IMR-90 (cell line): ENCODE measurements at regions not wholly inside any gene's neighbourhood (a gene's known extent, or its start where the extent isn't known, plus 50 kb on each side); places are given as distances from the start of the nearest gene placed in this dataset.

Experiments used
- ATAC-seq: fragments of 200-7000 bp; cut with Tn5 transposase; 2 replicates; pipeline ENCODE4 v1.9.1; 2020; ENCODE audit warnings: low read depth, mild to moderate bottlenecking, moderate library complexity
- BruUV-seq: library from RNA; stranded (reverse); fragments of 400-500 nt; replicated peaks from 2 replicates; lab custom pipeline; 2021; lab: Mats Ljungman, UMichigan
- CTCF ChIA-PET: fragments of 300-600 bp; formaldehyde crosslinking; extraction: SDS; loops from one replicate; lab custom pipeline; 2021; ENCODE audit warnings: antibody characterized with exemption; lab: Yijun Ruan, JAX
- POLR2A ChIA-PET: fragments of 300-600 bp; sonication (Branson Sonifier 250); formaldehyde crosslinking; loops from one replicate; lab custom pipeline; 2022; ENCODE audit warnings: antibody characterized with exemption; ENCODE audit not compliant: unreplicated experiment; lab: Charles Lee
- DNase-seq: peaks from one replicate; pipeline ENCODE4 v3.0.0; 2013
- H2AFZ ChIP-seq: replicated peaks from 2 replicates; pipeline ENCODE3; 2013; ENCODE audit warnings: low read length, mild to moderate bottlenecking; ENCODE audit not compliant: poor library complexity
- H2AK5ac ChIP-seq: 2 replicates; pipeline ENCODE4 v1.6.1; 2013; ENCODE audit warnings: low read depth, low read length, inconsistent platforms
- H2AK9ac ChIP-seq: replicated peaks from 2 replicates; pipeline ENCODE3; 2013; ENCODE audit warnings: mild to moderate bottlenecking, low read depth, low read length, moderate library complexity; ENCODE audit not compliant: poor library complexity
- H2BK120ac ChIP-seq: 2 replicates; pipeline ENCODE4 v1.6.1; 2013; ENCODE audit warnings: low read depth, low read length, inconsistent platforms
- H2BK15ac ChIP-seq: 3 replicates; pipeline ENCODE4 v1.6.1; 2013; ENCODE audit warnings: low read depth, low read length, inconsistent platforms
- H2BK20ac ChIP-seq: 2 replicates; pipeline ENCODE4 v1.6.1; 2013; ENCODE audit warnings: low read depth, mild to moderate bottlenecking, inconsistent platforms, low read length, moderate library complexity
- H2BK5ac ChIP-seq: 2 replicates; pipeline ENCODE4 v1.6.1; 2013; ENCODE audit warnings: mild to moderate bottlenecking, low read depth, low read length, inconsistent platforms; ENCODE audit not compliant: poor library complexity, severe bottlenecking
- H3K14ac ChIP-seq: replicated peaks from 2 replicates; pipeline ENCODE4 v1.6.1; 2013; ENCODE audit warnings: low read depth, low read length, inconsistent platforms
- H3K18ac ChIP-seq: 2 replicates; pipeline ENCODE4 v1.6.1; 2013; ENCODE audit warnings: low read depth, low read length, control low read depth
- H3K23ac ChIP-seq: 2 replicates; pipeline ENCODE4 v1.6.1; 2013; ENCODE audit warnings: low read depth, low read length, inconsistent platforms
- H3K27ac ChIP-seq: 2 replicates; pipeline ENCODE4 v1.5.1; 2013; ENCODE audit warnings: mild to moderate bottlenecking, control low read depth, low read length; ENCODE audit not compliant: insufficient read depth
- H3K27me3 ChIP-seq: 2 replicates; pipeline ENCODE4 v1.6.1; 2013; ENCODE audit warnings: low read length; ENCODE audit not compliant: control insufficient read depth, insufficient read depth
- H3K36me3 ChIP-seq: 2 replicates; pipeline ENCODE4 v1.6.1; 2013; ENCODE audit warnings: low read length, mixed read lengths; ENCODE audit not compliant: control insufficient read depth, insufficient read depth
- H3K4ac ChIP-seq: 2 replicates; pipeline ENCODE4 v1.6.1; 2013; ENCODE audit warnings: low read depth, low read length, inconsistent platforms
- H3K4me1 ChIP-seq: 2 replicates; pipeline ENCODE4 v1.6.1; 2013; ENCODE audit warnings: low read length, mixed read lengths; ENCODE audit not compliant: control insufficient read depth, insufficient read depth
- H3K4me2 ChIP-seq: 2 replicates; pipeline ENCODE4 v1.6.1; 2013; ENCODE audit warnings: low read depth, mild to moderate bottlenecking, control low read depth, low read length, moderate library complexity
- H3K4me3 ChIP-seq: 2 replicates; pipeline ENCODE4 v1.5.1; 2013; ENCODE audit warnings: low read depth, mild to moderate bottlenecking, control low read depth, low read length, moderate library complexity; ENCODE audit not compliant: insufficient read depth
- H3K56ac ChIP-seq: 2 replicates; pipeline ENCODE4 v1.6.1; 2013; ENCODE audit warnings: low read length, inconsistent platforms; ENCODE audit not compliant: insufficient read depth; ENCODE audit errors: extremely low read depth
- H3K79me1 ChIP-seq, 2 experiments: 2 replicates each; pipeline ENCODE4 v1.6.1; 2013; ENCODE audit warnings: low read length in 2 of 2, inconsistent platforms in 1 of 2, low read depth in 1 of 2
- H3K9ac ChIP-seq: 2 replicates; pipeline ENCODE4 v1.6.1; 2013; ENCODE audit warnings: low read depth, low read length, control low read depth
- H3K9me1 ChIP-seq: 2 replicates; pipeline ENCODE4 v1.6.1; 2013; ENCODE audit warnings: low read length, inconsistent platforms; ENCODE audit not compliant: insufficient read depth
- H3K9me3 ChIP-seq: 2 replicates; pipeline ENCODE4 v1.6.1; 2013; ENCODE audit warnings: low read length; ENCODE audit not compliant: control insufficient read depth, insufficient read depth
- H4K20me1 ChIP-seq: 2 replicates; pipeline ENCODE4 v1.6.1; 2013; ENCODE audit warnings: low read length, inconsistent platforms; ENCODE audit not compliant: insufficient read depth
- H4K5ac ChIP-seq: 2 replicates; pipeline ENCODE4 v1.6.1; 2013; ENCODE audit warnings: mild to moderate bottlenecking, low read depth, low read length, control low read depth
- H4K8ac ChIP-seq, 2 experiments: 2 replicates each; pipeline ENCODE4 v1.6.1; 2013; ENCODE audit warnings: low read depth in 2 of 2, low read length in 2 of 2, control low read depth in 1 of 2, inconsistent platforms in 1 of 2
- H4K91ac ChIP-seq: 2 replicates; pipeline ENCODE4 v1.6.1; 2013; ENCODE audit warnings: low read depth, low read length, inconsistent platforms; ENCODE audit not compliant: insufficient read depth
- BHLHE40 ChIP-seq: fragments of 150-350 bp; IDR thresholded peaks from 2 replicates; pipeline ENCODE4 v1.6.1; 2016; ENCODE audit warnings: mild to moderate bottlenecking, low read depth, low read length
- FOS ChIP-seq: fragments of 150-350 bp; IDR thresholded peaks from 2 replicates; pipeline ENCODE4 v1.6.1; 2016; ENCODE audit warnings: low read depth, low read length
- MAZ ChIP-seq: IDR thresholded peaks from 2 replicates; pipeline ENCODE4 v1.6.1; 2012; ENCODE audit warnings: low read depth, mild to moderate bottlenecking, low read length, improper control_type of control experiment, moderate library complexity, borderline replicate concordance
- NFE2L2 ChIP-seq: fragments of 150-350 bp; IDR thresholded peaks from 2 replicates; pipeline ENCODE4 v1.6.1; 2016; ENCODE audit warnings: low read depth, mild to moderate bottlenecking, low read length
- SMC3 ChIP-seq: fragments of 150-350 bp; IDR thresholded peaks from 2 replicates; pipeline ENCODE4 v1.6.1; 2016; ENCODE audit warnings: low read depth, mild to moderate bottlenecking, antibody characterized with exemption, low read length, moderate library complexity
- WGBS, 2 experiments: methylation state at CpG; one replicate each; pipeline versions ENCODE4 v1.1.5 to v1.1.7; 2013; ENCODE audit warnings: missing lambda C conversion rate in 2 of 2; ENCODE audit not compliant: insufficient read length in 1 of 2; ENCODE audit errors: extremely low coverage in 2 of 2; 5-methylcytosine and 5-hydroxymethylcytosine counted together
- dilution Hi-C: fragments of 300-500 bp; cut with HindIII; formaldehyde crosslinking; loops from one replicate; pipeline ENCODE4 v1.14.3; 2018; ENCODE audit warnings: low sequenced_read_pairs; ENCODE audit not compliant: unreplicated experiment
- in situ Hi-C: fragments of 300-500 bp; cut with MboI; formaldehyde crosslinking; loops from 3 replicates; pipeline ENCODE4 v1.14.3; 2019; ENCODE audit warnings: low sequenced_read_pairs, inconsistent platforms, mixed read lengths
- intact Hi-C: fragments of 100-400 bp; cut with micrococcal nuclease; formaldehyde crosslinking; loops from 2 replicates; pipeline ENCODE4 v1.10.0; 2022

DNA sequence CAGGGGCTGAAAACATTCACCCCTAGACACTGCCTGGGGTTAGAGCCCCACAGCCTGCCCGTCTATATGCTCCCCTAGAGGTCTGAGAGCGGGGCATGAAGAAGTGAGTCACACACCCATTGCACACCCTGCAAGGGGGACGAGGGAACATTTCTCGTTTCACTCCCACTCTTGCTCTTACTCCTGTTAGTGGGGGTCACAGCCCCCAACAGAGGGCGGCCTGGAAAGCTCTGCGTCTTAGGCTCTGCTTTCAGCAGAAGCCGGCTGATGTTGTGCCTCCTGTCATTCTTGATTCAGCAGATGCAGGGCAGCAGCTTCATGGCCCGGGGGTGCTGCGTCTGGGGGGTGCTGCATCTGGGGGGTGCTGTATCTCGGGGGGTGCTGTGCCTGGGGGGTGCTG, 141.3 kb downstream of the ASB1 start:
- intact Hi-C loops = no loop called here
- TF ChIP-seq BHLHE40 = no peak
- no peak for TF ChIP-seq FOS
- no peak for TF ChIP-seq NFE2L2
- no peak for TF ChIP-seq SMC3
- no peak for TF ChIP-seq MAZ
- CTCF ChIA-PET = interaction anchor here (0.6 kb wide), 1 partner anchor 14 kb away, joined by 5 read pairs; no protein-coding TSS in a partner anchor
- Histone ChIP-seq H2AK5ac (no peak overlapping the region), H3K4ac (no peak overlapping the region), H3K27ac (no peak overlapping the region), H3K36me3 (no peaks in the 10 kb centered on the region), H3K4me3 (no peak overlapping the region), H2AFZ (peak overlapping the region; percentile 37), H4K5ac (no peak overlapping the region), H2BK15ac (no peak overlapping the region), H3K9ac (no peak overlapping the region), H3K9me1 (no peaks in the 10 kb centered on the region), H3K23ac (no peak overlapping the region), H3K56ac (no peak overlapping the region), H3K27me3 (peaks cover 21% of the 10 kb centered on the region), H2BK120ac (no peak overlapping the region), H2BK5ac (no peak overlapping the region), H2BK20ac (no peak overlapping the region), H4K8ac (no peak overlapping the region), H2AK9ac (no peak overlapping the region), H4K20me1 (no peaks in the 10 kb centered on the region), H3K79me1 (no peaks in the 10 kb centered on the region), H3K18ac (no peak overlapping the region), H4K91ac (no peak overlapping the region), H3K4me1 (no peaks in the 10 kb centered on the region), H3K4me2 (no peak overlapping the region), H3K9me3 (no peaks in the 10 kb centered on the region), H3K14ac (no peak overlapping the region)
- ATAC-seq (no peak), DNase-seq (no peak)
- no TSS peak for BruUV-seq
- POLR2A ChIA-PET = interaction anchor here (0.6 kb wide), 1 partner anchor 187 kb away, joined by 3 read pairs; no protein-coding TSS in a partner anchor
- in situ Hi-C loops = no loop called here
- WGBS, 2 experiments = no CpG with 5 or more reads among the region's 10 CpGs
- dilution Hi-C loops = no loop called here
